DMS53 (cell line): ENCODE measurements at regions not wholly inside any gene's neighbourhood (a gene's known extent, or its start where the extent isn't known, plus 50 kb on each side); places are given as distances from the start of the nearest gene placed in this dataset.
"Not testable (repeated sequence)": the region's sequence is repeated elsewhere in the genome, so short reads cannot be mapped to it uniquely, and the experiment has no call there.

Experiments used
- DNase-seq: peaks from one replicate; lab custom pipeline; 2025; lab: John Stamatoyannopoulos, UW

DNA sequence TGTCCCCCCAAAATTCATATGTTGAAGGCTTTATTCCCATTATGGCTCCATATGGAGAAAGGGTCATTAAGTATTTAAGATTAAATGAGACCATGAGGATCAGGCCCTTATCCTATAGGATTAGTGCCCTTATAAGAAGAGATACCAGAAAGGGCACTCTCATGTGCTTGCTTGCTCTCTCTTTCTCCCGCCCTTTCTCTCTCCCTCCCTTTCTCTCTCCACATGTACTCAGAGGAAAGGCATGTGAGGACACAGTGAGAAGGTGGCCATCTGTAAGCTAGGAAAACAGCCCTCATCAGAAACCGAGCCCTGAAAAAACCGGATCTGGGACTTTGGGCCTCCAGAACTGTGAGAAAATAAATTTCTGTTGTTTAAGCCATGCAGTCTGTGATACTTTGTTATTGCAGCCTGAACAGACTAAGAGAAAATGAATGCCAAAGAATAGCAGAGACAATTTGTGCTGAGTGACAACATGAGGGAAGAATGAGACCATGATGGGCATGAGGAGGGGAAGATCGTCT lies 300.0 kb upstream of the SLC39A10 start:
- no peak for DNase-seq

DNA sequence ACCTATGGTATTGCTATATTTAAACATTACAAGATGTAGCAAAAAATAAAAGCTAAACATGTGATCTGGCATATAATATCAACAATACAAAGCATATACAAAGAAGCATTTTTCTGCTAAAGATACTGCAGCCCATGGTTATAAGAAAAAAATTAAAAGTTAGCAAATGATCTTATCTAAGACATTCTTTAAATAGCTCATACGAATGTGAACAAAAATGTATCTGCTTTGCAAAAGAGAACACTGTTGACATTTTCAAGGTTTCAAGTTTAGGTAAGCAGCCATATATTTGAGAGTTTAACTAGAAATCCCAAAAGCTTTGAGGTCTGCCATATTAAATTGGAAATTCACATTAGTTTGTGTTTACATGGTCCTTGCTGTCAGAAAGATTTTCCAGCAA lies 301.0 kb upstream of the SLC39A10 start:
- DNase-seq: no peak

DNA sequence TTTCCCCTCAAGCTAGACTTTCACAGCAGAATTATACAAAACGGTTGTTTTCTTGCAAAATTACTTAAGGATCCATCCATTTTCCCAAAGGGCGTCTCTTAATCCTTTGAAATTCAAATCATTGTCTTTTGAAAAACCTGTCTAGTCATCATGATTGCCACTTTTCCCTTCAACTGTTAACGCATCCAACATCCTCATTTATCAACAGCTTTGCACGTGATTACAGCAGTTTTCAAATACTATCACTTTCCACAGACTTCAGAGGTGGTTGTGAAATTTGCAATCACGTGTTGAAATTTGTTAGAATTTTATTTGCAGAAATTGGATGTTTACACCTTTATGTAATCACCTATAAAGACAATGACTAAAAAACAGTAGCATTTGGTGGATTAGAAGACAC lies 304.4 kb upstream of the SLC39A10 start:
- no peak for DNase-seq

DNA sequence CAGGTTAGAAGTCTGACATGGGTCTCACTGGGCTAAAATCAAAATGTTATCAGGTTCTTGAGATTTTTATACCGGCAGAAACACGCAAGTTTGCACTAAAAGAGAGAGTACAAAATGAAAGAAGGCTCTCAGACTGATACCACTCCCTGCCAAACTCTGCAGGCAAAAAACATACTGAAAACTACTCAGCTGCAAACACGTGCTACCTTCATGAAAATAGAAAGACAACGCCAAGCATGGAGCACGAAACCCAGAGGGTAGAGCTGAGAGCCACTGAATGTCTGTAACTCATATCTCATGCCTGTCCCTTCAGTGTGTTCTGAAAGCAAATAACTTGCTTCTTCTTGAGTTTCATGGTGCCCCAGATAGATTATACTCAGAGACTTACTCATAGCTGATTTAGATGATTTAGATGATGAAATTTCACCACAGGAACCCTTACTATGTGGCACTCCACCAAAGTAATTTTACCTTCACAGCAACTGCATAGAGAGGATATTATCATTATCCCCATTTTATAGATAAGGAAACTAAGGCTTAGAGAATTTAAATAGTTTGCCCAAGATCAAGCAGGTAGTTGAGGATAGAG lies 313.0 kb upstream of the SLC39A10 start:
- DNase-seq: no peak

DNA sequence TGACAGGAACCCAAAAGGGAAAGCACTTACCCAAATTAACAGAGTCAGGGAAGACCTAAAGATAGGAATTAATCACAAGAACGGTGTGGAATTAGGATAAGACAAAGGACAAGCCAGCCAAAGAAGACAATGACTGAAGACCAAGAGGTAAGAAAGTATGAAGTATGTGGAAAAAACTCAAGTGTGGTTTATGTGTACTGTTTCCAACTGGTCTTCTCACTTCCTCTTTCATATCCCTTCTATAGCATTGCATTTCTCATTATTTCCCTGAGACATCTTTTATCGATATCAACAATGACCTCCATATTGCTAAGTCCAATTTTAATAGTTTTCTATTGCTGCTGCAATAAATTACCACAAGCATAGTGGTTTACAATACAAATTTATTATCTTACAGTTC lies 313.5 kb upstream of the SLC39A10 start:
- DNase-seq: no peak

DNA sequence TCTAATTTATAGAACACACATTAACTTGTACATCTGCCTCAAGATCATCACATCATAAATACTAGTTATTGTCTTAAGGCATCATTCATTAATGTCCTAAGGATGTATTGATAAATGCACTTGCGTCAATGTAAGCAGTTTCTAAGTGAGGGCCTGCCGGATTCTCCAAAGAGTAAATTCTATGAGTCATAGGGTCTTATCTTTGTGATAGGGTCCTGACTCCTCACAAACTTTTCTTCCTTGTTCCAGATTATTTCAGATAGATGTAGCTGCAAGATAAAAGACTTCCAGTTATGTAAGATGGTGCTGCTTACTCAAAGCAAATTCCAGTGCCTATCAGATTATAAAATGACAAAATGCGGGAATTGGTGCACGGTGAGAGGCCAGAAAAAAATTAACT lies 315.0 kb upstream of the SLC39A10 start:
- DNase-seq: no peak

DNA sequence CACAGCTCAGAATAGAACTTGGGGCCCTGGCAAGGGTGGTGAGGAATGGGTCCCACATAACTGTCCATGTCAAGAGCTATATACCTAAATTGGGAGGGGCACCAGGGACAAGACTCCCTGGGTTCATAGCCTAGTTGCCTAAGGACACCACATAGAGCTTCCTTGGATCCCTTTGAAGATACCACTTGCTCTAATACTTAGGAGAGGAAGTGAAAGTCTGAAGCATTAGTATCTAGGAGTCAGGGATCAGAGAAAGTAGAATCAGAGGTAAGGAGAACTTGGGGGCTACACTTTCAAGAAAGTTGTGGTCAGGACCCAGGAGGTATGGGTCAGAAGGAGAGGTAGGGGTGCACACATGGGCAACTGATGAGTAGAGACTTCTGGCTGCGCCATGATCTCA lies 318.2 kb upstream of the SLC39A10 start:
- DNase-seq: no peak

DNA sequence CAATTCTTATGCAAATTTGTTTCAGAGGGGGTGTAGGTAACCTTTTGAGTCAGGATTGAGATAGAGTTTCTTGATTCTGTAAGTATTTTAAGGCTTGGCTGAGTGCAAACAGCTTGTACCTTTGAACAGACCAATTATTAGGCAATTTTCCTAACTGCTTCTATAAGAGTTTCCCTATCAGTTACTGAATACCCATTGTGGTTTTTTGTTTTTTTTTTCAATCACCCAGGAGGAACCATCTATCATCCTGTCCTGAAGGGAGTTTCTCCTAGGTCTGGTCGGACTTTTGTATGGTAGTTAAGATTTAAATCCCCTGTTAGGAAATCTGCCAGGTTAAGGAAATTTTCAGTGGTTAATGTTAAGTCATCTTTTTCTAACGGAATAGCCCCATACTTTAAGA lies 319.4 kb upstream of the SLC39A10 start:
- no peak for DNase-seq

DNA sequence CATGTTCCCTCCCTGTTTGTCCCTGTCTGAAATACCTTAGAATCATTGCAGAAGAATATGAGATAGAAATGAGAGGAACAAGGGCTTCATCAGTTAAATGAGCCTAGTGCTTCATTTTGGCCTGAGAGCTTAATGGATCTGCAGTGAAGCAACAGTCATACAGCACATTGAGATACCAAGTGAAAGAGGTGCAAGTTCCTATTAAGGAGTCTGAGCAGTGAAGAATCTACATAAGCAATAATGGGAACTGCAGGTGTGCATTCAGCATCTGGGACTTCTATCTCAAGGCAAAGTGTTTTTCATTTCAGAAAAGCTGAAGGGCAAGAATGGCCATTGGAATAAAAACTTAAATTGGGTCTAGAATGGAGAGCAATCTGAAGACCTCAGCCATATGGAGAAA lies 323.2 kb upstream of the SLC39A10 start:
- no peak for DNase-seq

DNA sequence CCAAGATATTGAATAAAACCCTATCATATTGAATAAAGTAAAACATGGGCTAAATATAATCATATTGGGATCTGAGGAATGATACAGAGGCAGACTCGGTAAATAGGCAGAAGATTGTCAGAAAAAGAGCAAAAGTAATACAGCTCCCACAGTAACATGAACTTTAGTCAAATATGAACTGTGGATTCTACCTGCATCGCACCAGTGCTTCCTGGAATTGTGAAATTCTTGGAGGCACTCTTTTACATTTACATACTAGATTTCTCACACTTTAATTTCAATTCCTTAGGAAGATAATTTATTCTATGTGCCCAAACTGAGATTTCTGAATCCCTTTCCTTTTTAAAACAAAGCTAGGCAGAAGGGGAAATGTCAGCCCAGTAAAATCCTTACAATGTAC lies 325.1 kb upstream of the SLC39A10 start:
- no peak for DNase-seq

DNA sequence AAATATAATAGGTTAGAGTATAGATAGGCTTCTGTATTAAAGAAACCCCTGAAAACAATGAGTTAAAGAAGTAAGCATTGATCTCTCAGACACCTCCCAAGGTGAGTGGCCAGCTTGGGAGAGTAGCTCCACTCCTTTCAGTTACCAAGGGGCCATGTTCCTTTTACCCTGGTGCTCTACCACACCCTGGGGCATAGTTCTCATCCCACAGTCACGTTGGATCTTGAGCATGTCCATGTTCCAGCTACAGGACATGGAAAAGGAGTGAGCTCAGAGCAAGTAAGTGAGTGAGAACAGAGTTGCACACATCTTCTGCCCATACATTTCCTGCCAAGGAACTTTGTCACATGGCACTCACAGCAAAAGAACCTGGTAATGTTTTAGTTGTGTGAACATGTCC lies 325.9 kb upstream of the SLC39A10 start:
- no peak for DNase-seq

DNA sequence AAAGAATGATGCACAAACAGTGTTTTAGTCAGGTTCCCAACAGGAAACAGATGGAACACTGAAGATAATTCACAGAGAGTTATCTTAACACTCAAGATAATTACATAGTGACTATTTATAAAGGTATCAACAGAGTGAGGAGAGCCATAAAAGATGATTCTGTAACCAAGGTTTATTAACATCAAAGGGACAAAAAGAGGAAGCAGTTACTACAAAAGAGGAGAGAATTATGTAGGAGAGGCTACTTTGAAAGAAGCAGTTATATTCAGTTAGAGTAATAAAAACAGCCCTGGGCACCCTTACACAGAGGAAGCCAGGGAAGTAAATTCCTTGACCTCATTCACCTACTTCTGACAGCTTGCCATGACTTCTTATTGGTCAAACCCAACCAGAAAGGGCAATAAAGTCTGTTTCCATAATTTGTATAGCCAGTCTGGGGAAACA lies 326.5 kb upstream of the SLC39A10 start:
- DNase-seq: peak; percentile 12

DNA sequence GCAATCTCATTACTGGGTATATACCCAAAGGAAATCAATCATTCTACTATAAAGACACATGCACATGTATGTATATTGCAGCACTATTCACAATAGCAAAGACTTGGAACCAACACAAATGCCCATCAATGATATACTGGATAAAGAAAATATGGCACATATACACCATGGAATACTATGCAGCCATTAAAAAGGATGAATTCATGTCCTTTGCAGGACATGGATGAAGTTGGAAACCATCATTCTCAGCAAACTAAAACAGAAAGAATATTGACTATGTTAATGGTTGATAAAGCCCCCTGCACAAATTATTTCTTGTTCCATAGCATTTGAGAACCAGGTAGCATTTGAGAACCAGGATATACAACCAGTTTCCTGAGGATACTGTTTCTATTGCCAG lies 327.2 kb upstream of the SLC39A10 start:
- not testable (repeated sequence) for DNase-seq

DNA sequence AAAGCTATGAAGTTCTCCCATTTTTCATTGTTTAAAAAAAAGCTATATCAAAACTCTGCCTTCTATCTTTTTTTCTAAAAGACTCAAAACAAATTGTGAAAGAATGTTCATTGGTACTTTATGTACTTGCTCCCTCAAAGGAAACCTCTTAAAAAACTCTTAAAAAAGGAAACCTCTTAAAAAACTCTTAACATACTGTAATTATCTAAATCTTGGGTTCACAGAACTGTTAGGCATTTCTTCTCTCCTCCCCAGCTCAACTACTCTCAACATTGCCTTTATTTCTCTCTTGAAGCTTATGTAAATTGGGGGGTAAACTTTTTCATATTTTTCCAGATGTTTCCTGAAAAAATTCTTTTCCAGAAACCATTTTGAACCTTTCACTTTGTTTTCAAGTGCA lies 330.5 kb upstream of the SLC39A10 start:
- no peak for DNase-seq

DNA sequence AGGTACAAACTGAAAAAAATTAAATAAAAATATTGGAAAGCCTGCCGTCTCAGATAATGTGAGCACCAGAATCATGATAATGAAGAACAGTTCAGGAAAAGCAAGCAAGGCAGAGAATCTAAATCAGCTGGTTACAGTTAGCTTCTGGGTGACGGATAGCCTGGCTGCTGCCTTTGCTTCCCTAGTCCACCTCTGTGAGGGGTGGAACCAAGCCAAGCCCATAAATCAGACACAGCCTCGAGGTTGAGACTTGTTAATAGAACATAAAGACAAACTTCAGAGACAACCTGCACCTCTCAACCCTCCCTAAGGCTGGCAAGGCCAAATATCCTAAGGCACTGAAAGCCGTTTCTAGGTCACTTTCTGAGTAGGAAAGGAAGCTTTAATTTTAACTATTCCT lies 334.7 kb upstream of the SLC39A10 start:
- DNase-seq: no peak

DNA sequence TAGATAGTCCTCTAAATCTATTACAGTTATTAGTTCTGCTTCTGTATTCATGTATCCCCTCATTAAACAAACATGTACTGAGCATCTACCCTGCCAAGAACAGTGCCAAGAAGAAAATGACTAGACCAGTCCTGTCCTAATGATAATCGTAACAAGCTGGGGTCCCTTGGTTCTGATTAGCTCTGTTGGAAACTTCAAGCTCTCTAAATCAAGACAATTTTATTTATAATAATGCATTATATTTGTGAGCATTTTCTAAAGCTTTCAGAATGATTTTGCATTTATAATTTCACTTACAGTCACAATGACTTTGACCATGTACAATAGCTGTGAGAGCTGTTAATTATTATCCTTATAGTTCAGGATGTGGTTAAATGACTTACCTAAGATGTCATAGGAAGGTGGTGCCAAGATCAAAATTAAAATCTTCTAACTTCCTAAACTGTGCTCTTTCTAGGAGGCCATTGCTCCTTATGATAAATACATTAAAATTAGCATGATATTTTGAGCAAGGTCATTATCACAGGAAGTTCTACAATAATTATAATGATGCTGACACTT lies 336.5 kb upstream of the SLC39A10 start:
- no peak for DNase-seq

DNA sequence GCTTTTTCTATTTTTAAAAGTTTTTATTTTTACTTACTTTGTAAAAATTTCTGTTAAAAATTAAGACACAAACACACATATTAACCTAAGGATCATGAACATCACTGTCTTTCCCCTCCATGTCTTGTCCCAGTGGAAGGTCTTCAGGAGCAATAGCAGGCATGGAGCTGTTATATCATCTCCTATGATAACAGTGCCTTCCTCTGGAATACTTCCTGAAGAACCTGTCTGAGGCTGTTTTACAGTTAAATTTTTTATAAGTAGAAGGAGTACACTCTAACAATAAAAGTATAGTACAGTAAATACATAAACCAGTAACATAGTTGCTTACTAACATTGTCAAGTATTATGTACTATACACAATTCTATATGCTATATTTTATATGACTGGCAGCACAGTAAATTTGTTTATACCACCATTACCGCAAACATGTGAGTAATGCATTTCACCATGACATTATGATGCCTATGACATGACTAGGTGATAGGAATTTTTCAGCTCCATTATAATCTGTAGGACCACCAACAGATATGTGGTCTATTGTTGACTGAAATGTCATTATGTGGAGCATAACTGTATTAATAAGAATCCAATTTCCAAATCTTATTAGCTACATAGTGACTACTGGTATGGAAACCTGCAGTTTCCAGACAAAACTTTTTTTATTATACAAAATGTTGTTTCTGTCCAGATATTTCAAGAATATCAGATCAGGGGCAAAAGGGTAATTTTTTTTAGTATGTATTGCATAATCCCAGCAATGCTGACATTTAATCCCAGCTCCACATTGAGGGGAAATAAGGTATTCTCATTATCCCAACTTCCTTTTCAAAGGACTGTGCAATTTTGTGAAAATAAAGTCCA lies 337.2 kb upstream of the SLC39A10 start:
- DNase-seq: no peak

DNA sequence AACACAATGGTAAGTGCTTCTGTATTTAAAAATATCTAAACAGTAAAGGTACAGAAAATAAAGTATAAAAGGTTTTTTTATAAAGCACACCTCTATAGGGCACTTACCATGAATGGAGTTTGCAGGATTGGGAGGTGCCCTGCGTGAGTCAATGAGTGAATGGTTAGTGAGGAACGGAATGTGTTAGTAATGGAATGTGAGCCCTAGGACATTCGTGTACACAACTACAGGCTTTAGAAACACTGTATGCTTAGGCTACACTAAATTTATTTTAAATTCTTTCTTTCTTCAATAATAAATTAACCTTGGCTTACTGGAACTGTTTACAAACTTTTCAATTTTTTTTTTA lies 337.9 kb upstream of the SLC39A10 start:
- DNase-seq: no peak

DNA sequence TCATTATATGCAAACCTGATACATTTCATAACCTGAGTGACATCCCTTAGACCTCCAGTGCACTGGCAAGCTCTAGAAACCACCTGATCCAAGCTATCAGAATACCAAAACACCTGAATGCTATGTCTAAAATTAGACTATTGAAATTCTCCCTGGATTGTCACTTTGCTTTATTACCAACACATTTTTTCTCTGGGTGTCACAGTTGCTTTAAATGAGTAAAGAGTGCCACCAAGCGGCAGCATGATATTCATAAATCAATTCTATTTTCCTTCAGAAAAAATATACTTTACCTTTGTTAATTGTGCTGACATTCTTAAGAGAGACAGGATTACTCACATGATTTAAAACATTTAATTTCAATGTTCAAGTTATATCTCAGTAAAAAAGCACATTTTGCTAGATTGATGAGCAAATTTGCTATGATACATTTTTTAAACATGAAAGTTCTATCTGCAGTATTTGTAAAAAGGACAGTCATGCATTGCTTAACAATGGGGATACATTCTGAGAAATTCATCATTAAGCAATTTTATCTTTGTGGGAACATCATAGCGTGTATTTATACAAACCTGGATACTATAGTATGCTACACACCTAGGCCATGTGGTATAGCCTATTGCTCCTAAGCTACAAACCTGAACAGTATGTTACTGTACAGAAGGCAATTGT lies 338.4 kb upstream of the SLC39A10 start:
- peak; percentile 73 for DNase-seq

DNA sequence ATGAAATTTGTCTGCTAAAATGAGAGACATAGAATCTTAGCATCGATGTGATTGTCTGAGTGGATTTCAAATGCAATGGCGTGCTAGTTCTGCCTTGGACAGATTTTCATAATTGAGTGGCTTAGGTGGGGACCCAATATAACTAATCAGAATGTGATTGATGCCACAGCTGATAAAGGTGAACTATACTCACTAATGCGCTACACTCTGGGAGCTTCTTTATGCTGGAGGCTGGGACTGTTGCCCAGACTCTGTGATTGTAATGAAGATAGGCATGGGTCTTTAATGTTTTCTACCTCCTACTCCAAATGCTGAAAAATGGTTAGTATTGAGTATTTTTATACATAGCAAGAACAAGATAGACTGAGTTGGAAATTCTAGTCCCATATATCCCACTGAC lies 339.5 kb upstream of the SLC39A10 start:
- no peak for DNase-seq

DNA sequence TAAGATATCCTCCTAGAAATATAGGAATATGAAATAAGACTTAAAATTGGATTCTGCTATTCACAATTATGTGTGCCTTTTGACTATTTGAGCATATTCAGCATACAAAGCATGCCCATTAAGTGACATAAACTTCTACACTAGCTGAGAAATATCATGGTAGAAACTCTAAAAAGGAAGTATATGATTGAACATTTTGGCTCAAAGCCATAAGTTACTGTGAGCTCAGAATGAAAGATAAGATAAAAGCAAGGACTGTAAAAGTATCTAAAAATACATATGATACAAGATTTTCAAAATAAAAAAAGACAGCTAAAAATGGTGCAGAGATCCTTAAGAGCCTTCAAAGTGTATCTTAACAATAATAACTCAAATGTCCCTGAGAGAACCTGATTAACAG lies 340.5 kb upstream of the SLC39A10 start:
- DNase-seq: no peak

DNA sequence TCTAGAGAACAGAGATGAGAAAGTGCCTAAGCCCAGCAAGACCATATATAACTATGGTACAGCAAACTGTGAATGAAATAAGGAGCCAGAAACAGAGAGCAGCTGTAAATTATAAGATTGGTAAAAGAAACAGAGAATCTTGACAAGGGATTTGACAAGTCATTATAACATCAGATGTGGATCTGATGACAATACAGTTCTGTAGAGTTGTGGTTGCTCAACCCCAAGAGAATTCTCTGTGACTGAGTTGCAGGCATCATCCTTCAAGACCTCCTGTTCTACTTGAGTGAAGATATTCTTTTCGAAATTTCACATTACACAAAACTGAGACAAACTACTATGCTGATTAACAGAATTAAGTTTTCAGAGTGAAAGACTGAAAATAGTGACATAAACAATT lies 343.1 kb upstream of the SLC39A10 start:
- no peak for DNase-seq

DNA sequence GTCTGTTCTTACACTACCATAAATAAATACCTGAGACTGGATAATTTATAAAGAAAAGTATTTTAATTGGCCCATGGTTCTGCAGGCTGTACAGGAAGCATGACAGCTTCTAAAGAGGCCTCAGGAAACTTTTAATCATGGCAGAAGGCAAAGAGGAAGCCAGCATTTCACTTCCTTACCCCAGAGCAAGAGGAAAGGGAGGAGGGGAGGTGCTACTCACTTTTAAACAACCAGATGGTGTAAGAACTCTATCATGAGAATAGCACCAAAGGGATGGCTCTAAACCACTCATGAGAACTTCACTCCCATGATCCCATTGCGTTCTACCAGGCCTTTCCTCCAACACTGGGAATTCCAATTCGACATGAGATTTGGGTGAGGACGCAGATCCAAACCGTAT lies 344.4 kb upstream of the SLC39A10 start:
- no peak for DNase-seq
